C4-2B (cell line): ENCODE measurements at regions not wholly inside any gene's neighbourhood (a gene's known extent, or its start where the extent isn't known, plus 50 kb on each side); places are given as distances from the start of the nearest gene placed in this dataset.

Source experiments
- ZFX ChIP-seq: fragments of 450-650 bp; IDR thresholded peaks from 2 replicates; pipeline ENCODE4 v1.6.1; 2017
- TF ChIP-seq, protein P1 (sequence below): fragments of 450-650 bp; conservative IDR thresholded peaks from 2 replicates; pipeline ENCODE4 v1.5.1; 2017; ENCODE audit warnings: mild to moderate bottlenecking

DNA sequence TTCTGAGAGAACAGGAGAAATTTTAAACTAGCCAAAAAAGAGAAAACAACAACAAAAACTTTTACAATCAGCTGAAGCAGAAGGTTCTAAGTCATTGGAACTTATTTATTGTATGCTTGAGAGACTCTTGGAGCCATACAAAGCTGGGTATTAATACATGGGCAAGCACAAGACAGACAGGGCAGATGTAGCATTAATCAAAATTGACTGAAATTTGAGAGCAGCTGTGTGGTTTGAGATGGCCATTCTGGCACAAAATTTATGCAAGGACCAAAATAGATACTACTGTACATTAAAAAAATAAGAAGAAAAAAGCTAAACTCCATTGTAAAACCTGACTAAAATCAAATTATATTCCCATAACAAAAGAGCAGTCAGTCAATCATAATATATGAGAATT lies 892.5 kb downstream of the PLA2G4A start:
- TF ChIP-seq, protein P1, sequence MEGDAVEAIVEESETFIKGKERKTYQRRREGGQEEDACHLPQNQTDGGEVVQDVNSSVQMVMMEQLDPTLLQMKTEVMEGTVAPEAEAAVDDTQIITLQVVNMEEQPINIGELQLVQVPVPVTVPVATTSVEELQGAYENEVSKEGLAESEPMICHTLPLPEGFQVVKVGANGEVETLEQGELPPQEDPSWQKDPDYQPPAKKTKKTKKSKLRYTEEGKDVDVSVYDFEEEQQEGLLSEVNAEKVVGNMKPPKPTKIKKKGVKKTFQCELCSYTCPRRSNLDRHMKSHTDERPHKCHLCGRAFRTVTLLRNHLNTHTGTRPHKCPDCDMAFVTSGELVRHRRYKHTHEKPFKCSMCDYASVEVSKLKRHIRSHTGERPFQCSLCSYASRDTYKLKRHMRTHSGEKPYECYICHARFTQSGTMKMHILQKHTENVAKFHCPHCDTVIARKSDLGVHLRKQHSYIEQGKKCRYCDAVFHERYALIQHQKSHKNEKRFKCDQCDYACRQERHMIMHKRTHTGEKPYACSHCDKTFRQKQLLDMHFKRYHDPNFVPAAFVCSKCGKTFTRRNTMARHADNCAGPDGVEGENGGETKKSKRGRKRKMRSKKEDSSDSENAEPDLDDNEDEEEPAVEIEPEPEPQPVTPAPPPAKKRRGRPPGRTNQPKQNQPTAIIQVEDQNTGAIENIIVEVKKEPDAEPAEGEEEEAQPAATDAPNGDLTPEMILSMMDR, result no peak
- TF ChIP-seq ZFX, result no peak
